Prostate gland (tissue), 2 donors: ENCODE measurements at regions not wholly inside any gene's neighbourhood (a gene's known extent, or its start where the extent isn't known, plus 50 kb on each side); places are given as distances from the start of the nearest gene placed in this dataset.

Experiments used
- DNase-seq: peaks from one replicate; pipeline ENCODE4 v3.0.0-alpha.2; 2019; ENCODE audit warnings: low spot score
- H3K27ac ChIP-seq, 2 donors: fragments of 200-600 bp; sonication (generic); 2 replicates each; pipeline ENCODE4 v1.5.1; 2017 to 2019
- H3K27me3 ChIP-seq: fragments of 200-600 bp; sonication (generic); replicated peaks from 2 replicates; pipeline ENCODE4 v1.5.1; 2019; ENCODE audit not compliant: insufficient read depth
- H3K36me3 ChIP-seq, 2 donors: fragments of 200-600 bp; sonication (generic); 1 replicate in 1 of 2; 2 replicates in 1 of 2; pipeline versions ENCODE4 v1.5.1 to v1.8.1; 2017 to 2019
- H3K4me1 ChIP-seq: fragments of 200-600 bp; sonication (generic); replicated peaks from 2 replicates; pipeline ENCODE4 v1.5.1; 2019
- H3K4me3 ChIP-seq, 2 donors: fragments of 200-600 bp; sonication (generic); 2 replicates each; pipeline ENCODE4 v1.5.1; 2017 to 2019
- H3K9me3 ChIP-seq: fragments of 200-600 bp; sonication (generic); 2 replicates; pipeline ENCODE4 v1.5.1; 2017
- CTCF ChIP-seq, 4 experiments: fragments of 200-600 bp in 2 of 4; fragments of 450-650 bp in 2 of 4; sonication (generic) in 2 of 4; IDR thresholded peaks; 1 replicate in 3 of 4; 2 replicates in 1 of 4; pipeline ENCODE4 v1.5.1; 2016 to 2019; ENCODE audit warnings: antibody characterized with exemption in 4 of 4, mild to moderate bottlenecking in 2 of 4, moderate library complexity in 2 of 4
- POLR2A ChIP-seq: fragments of 450-650 bp; IDR thresholded peaks from one replicate; pipeline ENCODE4 v1.6.1; 2016; ENCODE audit warnings: antibody characterized with exemption, mild to moderate bottlenecking
- POLR2AphosphoS5 ChIP-seq: sonication (generic); formaldehyde crosslinking; IDR thresholded peaks from one replicate; pipeline ENCODE4 v1.6.1; 2017; ENCODE audit warnings: antibody characterized with exemption
- WGBS: methylation state at CpG from one replicate; pipeline ENCODE4 v1.1.5; 2018; 5-methylcytosine and 5-hydroxymethylcytosine counted together
- intact Hi-C: fragments of 100-400 bp; cut with DNase I; formaldehyde crosslinking; loops from one replicate; pipeline ENCODE4 v1.14.2; 2022

- H3K4me1 ChIP-seq = no peaks in the 10 kb centered on the region
- no peak for DNase-seq
- WGBS = 78% methylated on average over 6 of the region's 6 CpGs
- intact Hi-C loops = no loop called here
- no peaks in the 10 kb centered on the region for H3K27me3 ChIP-seq
- no peak for TF ChIP-seq POLR2A
- TF ChIP-seq POLR2AphosphoS5 = no peak
- no peak for TF ChIP-seq CTCF (IDR thresholded peaks at IDR 0.05)
- no peak overlapping the region for H3K27ac ChIP-seq
- no peaks in the 10 kb centered on the region for H3K36me3 ChIP-seq
- H3K4me3 ChIP-seq = no peak overlapping the region
- no peaks in the 10 kb centered on the region for H3K9me3 ChIP-seq
Observed at GRCh38 chr6:20325641-20326421, 75.8 kb upstream of the E2F3 start.

DNA sequence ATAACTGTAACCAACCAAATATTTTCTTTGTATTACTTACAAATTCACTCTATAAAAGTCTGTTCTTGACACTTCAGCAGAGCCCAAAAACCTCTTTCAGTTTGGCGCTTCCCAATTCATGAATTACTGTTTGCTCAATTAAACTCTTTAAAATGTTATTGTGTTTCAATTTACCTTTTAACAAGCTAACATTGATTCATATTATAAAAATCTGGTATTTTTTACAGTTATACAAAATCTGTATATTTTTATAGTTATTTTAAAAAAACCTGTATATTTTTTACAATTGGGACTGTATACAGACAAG, 75.3 kb upstream of the E2F3 start:
- intact Hi-C loops = no loop called here
- no peak for DNase-seq

DNA sequence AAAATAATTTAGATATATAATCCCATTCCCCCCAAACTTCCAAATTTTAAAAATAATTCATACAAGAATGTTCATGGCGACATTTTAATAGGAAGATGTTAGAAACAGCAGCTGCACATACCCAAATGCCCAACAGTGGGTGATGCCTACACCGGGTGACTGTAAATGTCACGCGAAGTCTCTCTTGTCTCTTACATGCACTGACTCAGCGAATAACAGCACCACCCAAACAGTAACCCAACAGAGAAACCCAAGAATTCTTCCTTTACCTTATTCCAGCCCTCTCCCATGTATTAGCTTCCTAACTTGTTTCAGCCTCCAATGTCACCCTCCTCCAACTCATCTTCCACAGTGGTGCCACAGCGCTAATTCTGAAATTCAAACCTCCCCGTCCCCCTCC, 74.5 kb upstream of the E2F3 start:
- intact Hi-C loops = no loop called here
- no peak for DNase-seq
- no peak overlapping the region for H3K4me3 ChIP-seq
- WGBS = over 99% methylated on average over 7 of the region's 7 CpGs
- no peaks in the 10 kb centered on the region for H3K36me3 ChIP-seq
- no peaks in the 10 kb centered on the region for H3K4me1 ChIP-seq
- no peak overlapping the region for H3K27ac ChIP-seq
- no peaks in the 10 kb centered on the region for H3K9me3 ChIP-seq
- TF ChIP-seq POLR2A = no peak
- no peak for TF ChIP-seq CTCF (IDR thresholded peaks at IDR 0.05)
- TF ChIP-seq POLR2AphosphoS5 = no peak
- no peaks in the 10 kb centered on the region for H3K27me3 ChIP-seq

More for the DNA sequence above, 75.3 kb upstream of the E2F3 start:
- no peaks in the 10 kb centered on the region for H3K9me3 ChIP-seq
- TF ChIP-seq CTCF (IDR thresholded peaks at IDR 0.05) (no peak), POLR2AphosphoS5 (no peak), POLR2A (no peak)
- no peaks in the 10 kb centered on the region for H3K4me1 ChIP-seq
- WGBS = 66% methylated on average over 1 of the region's 1 CpG
- no peak overlapping the region for H3K4me3 ChIP-seq
- no peak overlapping the region for H3K27ac ChIP-seq
- H3K36me3 ChIP-seq = no peaks in the 10 kb centered on the region
- no peaks in the 10 kb centered on the region for H3K27me3 ChIP-seq

GRCh38 chr6:20328266-20328923, 73.3 kb upstream of the E2F3 start:
- 75% methylated on average over 5 of the region's 5 CpGs for WGBS
- Histone ChIP-seq H3K9me3 (no peaks in the 10 kb centered on the region), H3K4me3 (no peak overlapping the region), H3K36me3 (no peaks in the 10 kb centered on the region), H3K27me3 (no peaks in the 10 kb centered on the region), H3K27ac (no peak overlapping the region), H3K4me1 (no peaks in the 10 kb centered on the region)
- no peak for TF ChIP-seq POLR2A
- no peak for TF ChIP-seq CTCF (IDR thresholded peaks at IDR 0.05)
- intact Hi-C loops = no loop called here
- no peak for DNase-seq

DNA sequence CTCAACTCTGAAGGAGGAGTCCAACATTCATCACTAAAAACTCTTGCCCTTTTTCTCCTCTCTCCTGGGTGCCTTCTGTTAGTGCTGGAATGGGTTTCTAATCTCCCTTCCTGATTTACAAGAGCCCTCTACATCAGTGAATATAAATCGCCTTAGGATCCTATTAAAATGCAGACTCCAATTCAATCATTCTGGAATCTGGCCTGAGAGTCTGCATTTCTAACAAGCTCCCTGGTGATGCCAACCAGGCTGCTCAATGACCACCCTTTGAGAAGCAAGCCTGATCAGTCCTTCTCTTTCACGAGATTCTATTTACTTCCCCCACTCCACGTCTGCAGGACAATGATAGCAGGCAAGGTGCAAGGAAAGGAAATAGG, 72.8 kb upstream of the E2F3 start:
- 57% methylated on average over 3 of the region's 3 CpGs for WGBS
- no peak overlapping the region for H3K4me3 ChIP-seq
- no peak for DNase-seq
- no peaks in the 10 kb centered on the region for H3K27me3 ChIP-seq
- H3K27ac ChIP-seq = no peak overlapping the region
- no peaks in the 10 kb centered on the region for H3K36me3 ChIP-seq
- H3K9me3 ChIP-seq = no peaks in the 10 kb centered on the region
- intact Hi-C loops = no loop called here
- H3K4me1 ChIP-seq = no peaks in the 10 kb centered on the region
- TF ChIP-seq POLR2A = no peak
- no peak for TF ChIP-seq CTCF (IDR thresholded peaks at IDR 0.05)
- no peak for TF ChIP-seq POLR2AphosphoS5
